ENCODE measurements at regions not wholly inside any gene's neighbourhood (a gene's known extent, or its start where the extent isn't known, plus 50 kb on each side); places are given as distances from the start of the nearest gene placed in this dataset.

DNA sequence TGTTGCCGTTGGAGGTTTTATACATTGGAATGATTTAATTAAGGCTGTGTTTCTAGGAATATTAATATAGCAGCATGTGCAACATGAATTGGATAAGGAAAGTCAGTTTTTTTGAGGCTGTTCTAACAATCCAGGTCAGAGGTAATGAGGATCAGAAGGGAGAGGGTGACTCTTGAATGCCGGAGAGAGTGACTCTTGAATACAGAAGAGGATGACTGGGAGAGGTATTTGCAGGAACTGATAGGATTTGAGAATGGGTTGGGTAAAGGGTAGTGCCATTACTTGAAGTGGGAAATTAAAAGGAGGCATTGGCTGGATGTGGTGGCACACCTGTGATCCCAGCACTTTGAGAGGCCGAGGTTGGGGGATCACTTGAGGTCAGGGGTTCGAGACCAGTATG is 55.6 kb upstream of the MACF1 start:
- Histone ChIP-seq H3K27ac (ENCODE audit: insufficient read depth, low read length, poor library complexity, severe bottlenecking) (no peak overlapping the region), H3K36me3 (ENCODE audit: control insufficient read depth, insufficient read depth, low read length) (no peaks in the 10 kb centered on the region), H3K27me3 (replicated peaks; ENCODE audit: control insufficient read depth, insufficient read depth, low read length, poor library complexity, severe bottlenecking) (no peaks in the 10 kb centered on the region), H3K4me1 (ENCODE audit: control insufficient read depth, insufficient read depth, low read length, poor library complexity, severe bottlenecking) (no peaks in the 10 kb centered on the region), H3K4me3 (ENCODE audit: insufficient read depth, low read depth, low read length, poor library complexity, severe bottlenecking) (no peak overlapping the region), H3K9me3 (ENCODE audit: control insufficient read depth, low read length) (no peaks in the 10 kb centered on the region)
- DNase-seq: no peak

DNA sequence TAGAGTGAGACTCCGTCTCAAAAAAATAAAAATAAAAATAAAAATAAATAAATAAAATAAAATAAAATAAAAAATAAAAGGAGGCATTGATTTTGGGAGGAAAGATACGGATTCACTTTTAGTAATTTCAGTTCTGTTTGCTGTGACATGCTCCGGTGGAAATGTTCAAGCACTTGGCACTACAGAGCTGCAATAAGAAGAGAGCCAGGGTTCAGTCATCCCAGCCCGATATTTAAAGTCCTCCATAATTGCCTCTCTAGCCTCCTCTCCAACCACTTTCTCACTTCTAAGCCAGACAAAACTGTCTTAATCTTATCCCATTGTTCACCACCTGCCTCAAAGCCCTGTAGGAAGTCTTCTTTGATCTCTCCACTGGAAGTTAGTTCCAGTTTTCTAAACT is 55.0 kb upstream of the MACF1 start:
- Histone ChIP-seq H3K27ac (ENCODE audit: insufficient read depth, low read length, poor library complexity, severe bottlenecking) (no peak overlapping the region), H3K9me3 (ENCODE audit: control insufficient read depth, low read length) (no peaks in the 10 kb centered on the region), H3K4me3 (ENCODE audit: insufficient read depth, low read depth, low read length, poor library complexity, severe bottlenecking) (no peak overlapping the region), H3K36me3 (ENCODE audit: control insufficient read depth, insufficient read depth, low read length) (no peaks in the 10 kb centered on the region), H3K27me3 (replicated peaks; ENCODE audit: control insufficient read depth, insufficient read depth, low read length, poor library complexity, severe bottlenecking) (no peaks in the 10 kb centered on the region), H3K4me1 (ENCODE audit: control insufficient read depth, insufficient read depth, low read length, poor library complexity, severe bottlenecking) (no peaks in the 10 kb centered on the region)
- DNase-seq: no peak

DNA sequence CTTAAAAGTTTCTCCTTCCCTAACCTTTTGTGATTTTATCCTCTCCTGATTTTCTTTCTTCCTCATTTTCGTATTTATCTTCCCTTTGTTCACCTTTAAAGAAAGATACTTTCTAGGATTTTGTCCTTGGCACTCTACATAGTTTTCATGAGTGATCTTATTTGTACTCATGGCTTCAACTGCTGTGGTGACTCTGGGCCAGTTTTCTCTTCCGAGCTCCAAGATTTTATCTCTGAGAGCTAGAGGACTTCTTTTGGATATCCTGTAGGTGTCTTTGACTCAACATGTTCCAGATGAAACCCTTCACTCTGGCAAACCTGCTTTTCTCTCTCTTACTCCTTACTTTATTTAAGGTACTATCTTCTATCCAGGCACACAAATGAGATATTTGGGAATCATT is 53.7 kb upstream of the MACF1 start:
- Histone ChIP-seq H3K27me3 (replicated peaks; ENCODE audit: control insufficient read depth, insufficient read depth, low read length, poor library complexity, severe bottlenecking) (no peaks in the 10 kb centered on the region), H3K27ac (ENCODE audit: insufficient read depth, low read length, poor library complexity, severe bottlenecking) (no peak overlapping the region), H3K4me1 (ENCODE audit: control insufficient read depth, insufficient read depth, low read length, poor library complexity, severe bottlenecking) (no peaks in the 10 kb centered on the region), H3K9me3 (ENCODE audit: control insufficient read depth, low read length) (no peaks in the 10 kb centered on the region), H3K4me3 (ENCODE audit: insufficient read depth, low read depth, low read length, poor library complexity, severe bottlenecking) (no peak overlapping the region), H3K36me3 (ENCODE audit: control insufficient read depth, insufficient read depth, low read length) (no peaks in the 10 kb centered on the region)
- DNase-seq: no peak

DNA sequence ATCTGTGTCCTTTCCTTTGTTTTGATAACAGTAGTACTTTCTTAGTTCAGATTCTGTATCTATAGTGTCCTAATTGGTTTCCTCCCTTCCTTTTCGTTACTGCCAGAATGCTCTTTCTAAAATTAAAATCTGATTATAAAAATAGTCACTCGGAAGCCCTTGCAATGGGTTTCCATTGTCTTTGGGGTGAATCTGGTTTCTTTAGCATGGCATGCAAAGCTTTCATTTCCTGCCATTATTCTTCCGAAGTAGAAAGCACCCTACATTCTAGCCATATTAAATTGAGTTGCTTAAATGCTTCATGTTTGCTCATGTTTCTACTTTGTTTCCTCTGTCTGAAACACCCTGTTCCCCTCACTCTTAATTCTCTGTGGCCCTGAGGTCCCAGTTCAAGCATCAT is 53.2 kb upstream of the MACF1 start:
- no peaks in the 10 kb centered on the region for H3K27me3 ChIP-seq (replicated peaks; ENCODE audit: control insufficient read depth, insufficient read depth, low read length, poor library complexity, severe bottlenecking)
- no peaks in the 10 kb centered on the region for H3K9me3 ChIP-seq (ENCODE audit: control insufficient read depth, low read length)
- H3K4me3 ChIP-seq (ENCODE audit: insufficient read depth, low read depth, low read length, poor library complexity, severe bottlenecking): no peak overlapping the region
- no peak for DNase-seq
- H3K36me3 ChIP-seq (ENCODE audit: control insufficient read depth, insufficient read depth, low read length): no peaks in the 10 kb centered on the region
- no peaks in the 10 kb centered on the region for H3K4me1 ChIP-seq (ENCODE audit: control insufficient read depth, insufficient read depth, low read length, poor library complexity, severe bottlenecking)
- no peak overlapping the region for H3K27ac ChIP-seq (ENCODE audit: insufficient read depth, low read length, poor library complexity, severe bottlenecking)

DNA sequence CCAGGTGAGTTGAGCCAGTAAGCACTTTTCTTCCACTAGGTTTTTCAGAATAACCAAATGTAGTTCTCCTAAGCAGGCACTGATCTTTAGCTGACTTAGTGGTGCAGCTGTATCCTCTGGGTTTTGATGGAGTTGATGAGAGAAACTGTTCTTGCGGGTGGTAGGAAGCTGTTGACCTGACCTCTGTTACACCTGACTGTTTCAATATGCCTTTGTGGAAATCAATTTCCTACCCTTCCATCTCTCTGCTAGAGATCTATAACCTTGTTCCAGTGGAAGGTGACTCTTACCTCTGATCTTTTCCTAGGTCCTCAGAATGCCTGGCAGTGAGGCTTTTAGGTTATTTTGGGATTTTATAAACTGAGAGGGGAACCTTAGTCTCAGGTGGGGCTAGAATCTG is 51.6 kb upstream of the MACF1 start:
- H3K4me3 ChIP-seq (ENCODE audit: insufficient read depth, low read depth, low read length, poor library complexity, severe bottlenecking): no peak overlapping the region
- H3K9me3 ChIP-seq (ENCODE audit: control insufficient read depth, low read length): no peaks in the 10 kb centered on the region
- no peak for DNase-seq
- H3K27me3 ChIP-seq (replicated peaks; ENCODE audit: control insufficient read depth, insufficient read depth, low read length, poor library complexity, severe bottlenecking): no peaks in the 10 kb centered on the region
- no peaks in the 10 kb centered on the region for H3K36me3 ChIP-seq (ENCODE audit: control insufficient read depth, insufficient read depth, low read length)
- H3K27ac ChIP-seq (ENCODE audit: insufficient read depth, low read length, poor library complexity, severe bottlenecking): no peak overlapping the region
- H3K4me1 ChIP-seq (ENCODE audit: control insufficient read depth, insufficient read depth, low read length, poor library complexity, severe bottlenecking): no peaks in the 10 kb centered on the region

DNA sequence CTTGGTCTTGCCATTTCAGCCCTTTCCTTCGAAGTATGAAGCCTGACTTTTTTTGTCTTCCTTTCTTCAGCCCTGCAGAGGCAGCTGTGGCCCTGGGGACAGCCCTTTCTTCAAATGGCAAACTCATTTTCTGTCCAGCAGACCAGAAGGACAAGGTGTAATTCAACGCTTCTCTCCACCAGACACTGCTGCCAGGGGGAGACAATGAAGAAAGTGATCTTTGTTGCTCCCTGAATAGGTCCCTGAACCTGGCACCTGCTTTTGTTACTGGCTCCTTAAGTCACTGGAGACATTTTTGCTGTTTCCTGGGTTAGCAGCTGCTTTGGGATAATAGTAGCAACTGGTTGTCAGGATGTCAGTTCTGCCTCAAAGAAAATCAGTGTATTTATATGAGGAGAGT is 50.8 kb upstream of the MACF1 start:
- Histone ChIP-seq H3K27me3 (replicated peaks; ENCODE audit: control insufficient read depth, insufficient read depth, low read length, poor library complexity, severe bottlenecking) (no peaks in the 10 kb centered on the region), H3K9me3 (ENCODE audit: control insufficient read depth, low read length) (no peaks in the 10 kb centered on the region), H3K27ac (ENCODE audit: insufficient read depth, low read length, poor library complexity, severe bottlenecking) (no peak overlapping the region), H3K4me3 (ENCODE audit: insufficient read depth, low read depth, low read length, poor library complexity, severe bottlenecking) (no peak overlapping the region), H3K4me1 (ENCODE audit: control insufficient read depth, insufficient read depth, low read length, poor library complexity, severe bottlenecking) (no peaks in the 10 kb centered on the region), H3K36me3 (ENCODE audit: control insufficient read depth, insufficient read depth, low read length) (no peaks in the 10 kb centered on the region)
- DNase-seq: no peak

DNA sequence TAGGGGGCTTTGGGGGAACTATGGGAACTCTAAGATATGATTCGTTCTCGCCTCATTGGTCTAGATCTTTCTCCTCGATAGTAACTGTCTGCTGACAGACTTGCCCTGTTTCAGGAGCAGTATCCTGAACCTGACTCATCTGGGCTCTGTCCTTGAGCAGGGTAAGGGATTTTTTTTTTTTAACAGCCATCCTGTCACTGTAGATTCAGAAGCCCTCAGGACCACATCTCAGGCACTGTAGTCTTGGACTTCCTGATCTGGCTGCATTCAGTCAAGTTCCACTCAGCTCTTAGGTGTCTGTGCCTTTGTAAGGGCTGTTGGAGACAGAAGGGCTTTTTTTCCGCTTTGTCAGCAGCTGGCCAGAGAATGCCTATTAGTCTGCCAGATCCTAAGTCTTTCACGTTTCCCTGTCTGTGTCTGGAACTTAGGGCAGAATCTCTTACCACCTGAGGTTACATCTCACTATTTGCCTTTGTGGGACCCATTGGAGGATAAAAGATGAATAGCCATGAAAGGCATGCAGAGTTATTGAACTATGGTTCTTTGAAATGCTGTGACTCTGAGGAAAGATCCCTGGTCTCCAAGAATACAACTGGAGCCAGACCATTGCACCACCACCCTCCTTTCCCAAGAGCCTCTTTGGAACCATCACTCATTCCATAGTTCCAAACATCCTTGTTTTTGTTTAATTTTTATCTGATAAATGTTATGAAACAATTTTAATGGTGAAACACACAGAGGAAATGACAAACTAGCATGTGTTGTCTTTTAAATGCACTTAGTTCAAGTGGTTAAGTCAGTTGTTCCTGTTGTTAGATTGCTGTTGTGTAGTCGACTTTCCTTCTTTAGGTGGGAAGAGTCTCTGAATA is 49.7 kb upstream of the MACF1 start:
- Histone ChIP-seq H3K4me1 (ENCODE audit: control insufficient read depth, insufficient read depth, low read length, poor library complexity, severe bottlenecking) (no peaks in the 10 kb centered on the region), H3K9me3 (ENCODE audit: control insufficient read depth, low read length) (no peaks in the 10 kb centered on the region), H3K4me3 (ENCODE audit: insufficient read depth, low read depth, low read length, poor library complexity, severe bottlenecking) (no peak overlapping the region), H3K27ac (ENCODE audit: insufficient read depth, low read length, poor library complexity, severe bottlenecking) (no peak overlapping the region), H3K36me3 (ENCODE audit: control insufficient read depth, insufficient read depth, low read length) (no peaks in the 10 kb centered on the region), H3K27me3 (replicated peaks; ENCODE audit: control insufficient read depth, insufficient read depth, low read length, poor library complexity, severe bottlenecking) (no peaks in the 10 kb centered on the region)
- DNase-seq: no peak
